ENCODE measurements at regions not wholly inside any gene's neighbourhood (a gene's known extent, or its start where the extent isn't known, plus 50 kb on each side); places are given as distances from the start of the nearest gene placed in this dataset.
"Not testable (repeated sequence)": the region's sequence is repeated elsewhere in the genome, so short reads cannot be mapped to it uniquely, and the experiment has no call there.

- intact Hi-C loops (cut with DNase I) = no loop called here
- DNase-seq = no peak
- no peak overlapping the region for H3K9ac ChIP-seq (ENCODE audit: low read length in 3 of 3)
- TF ChIP-seq CTCF (IDR thresholded peaks at IDR 0.05; ENCODE audit: borderline replicate concordance, extremely low read depth, insufficient read depth) = no peak
- H3K27me3 ChIP-seq (ENCODE audit: control insufficient read depth, insufficient read depth, low read length) = no peaks in the 10 kb centered on the region
- H3K4me1 ChIP-seq (ENCODE audit: control insufficient read depth in 2 of 3, insufficient read depth in 2 of 3, low read depth in 1 of 3, low read length in 3 of 3) = no peaks in the 10 kb centered on the region
- H3K9me3 ChIP-seq (ENCODE audit: control insufficient read depth in 2 of 3, insufficient read depth in 1 of 3, low read length in 3 of 3) = no peaks in the 10 kb centered on the region
- no peak for FAIRE-seq
- H3K27ac ChIP-seq (ENCODE audit: low read depth in 2 of 2, low read length in 2 of 2) = no peak overlapping the region
- H3K4me3 ChIP-seq (ENCODE audit: low read length in 3 of 3) = no peak overlapping the region
- H3K36me3 ChIP-seq (ENCODE audit: control insufficient read depth in 2 of 3, insufficient read depth in 3 of 3, low read length in 3 of 3) = no peaks in the 10 kb centered on the region
Measured at GRCh38 chr10:21036757-21037156, 139.6 kb upstream of the NEBL start.

- not testable (repeated sequence) for H3K9me3 ChIP-seq (ENCODE audit: control insufficient read depth in 2 of 3, insufficient read depth in 1 of 3, low read length in 3 of 3); H3K36me3 ChIP-seq (ENCODE audit: control insufficient read depth in 2 of 3, insufficient read depth in 3 of 3, low read length in 3 of 3); H3K4me3 ChIP-seq (ENCODE audit: low read length in 3 of 3)
Measured at GRCh38 chr10:21034770-21035169, 137.7 kb upstream of the NEBL start.

GRCh38 chr10:21034241-21034640 lies 137.1 kb upstream of the NEBL start:
- intact Hi-C loops (cut with DNase I) = no loop called here
- FAIRE-seq (no peak), DNase-seq (no peak)
- no peak overlapping the region for H3K4me3 ChIP-seq (ENCODE audit: low read length in 3 of 3)
- no peaks in the 10 kb centered on the region for H3K36me3 ChIP-seq (ENCODE audit: control insufficient read depth in 2 of 3, insufficient read depth in 3 of 3, low read length in 3 of 3)
- H3K27ac ChIP-seq (ENCODE audit: low read depth in 2 of 2, low read length in 2 of 2) = no peak overlapping the region
- no peaks in the 10 kb centered on the region for H3K27me3 ChIP-seq (ENCODE audit: control insufficient read depth, insufficient read depth, low read length)
- no peak for TF ChIP-seq CTCF (IDR thresholded peaks at IDR 0.05; ENCODE audit: borderline replicate concordance, extremely low read depth, insufficient read depth)
- H3K9me3 ChIP-seq (ENCODE audit: control insufficient read depth in 2 of 3, insufficient read depth in 1 of 3, low read length in 3 of 3) = no peaks in the 10 kb centered on the region
- no peaks in the 10 kb centered on the region for H3K4me1 ChIP-seq (ENCODE audit: control insufficient read depth in 2 of 3, insufficient read depth in 2 of 3, low read depth in 1 of 3, low read length in 3 of 3)
- no peak overlapping the region for H3K9ac ChIP-seq (ENCODE audit: low read length in 3 of 3)

More at GRCh38 chr10:21034770-21035169, 137.7 kb upstream of the NEBL start:
- intact Hi-C loops (cut with DNase I); H3K4me1 ChIP-seq (ENCODE audit: control insufficient read depth in 2 of 3, insufficient read depth in 2 of 3, low read depth in 1 of 3, low read length in 3 of 3); FAIRE-seq; H3K27ac ChIP-seq (ENCODE audit: low read depth in 2 of 2, low read length in 2 of 2); H3K27me3 ChIP-seq (ENCODE audit: control insufficient read depth, insufficient read depth, low read length); DNase-seq; H3K9ac ChIP-seq (ENCODE audit: low read length in 3 of 3): not testable (repeated sequence)

- H3K27ac ChIP-seq (ENCODE audit: low read depth in 2 of 2, low read length in 2 of 2) = no peak overlapping the region
- no peak overlapping the region for H3K4me3 ChIP-seq (ENCODE audit: low read length in 3 of 3)
- H3K9ac ChIP-seq (ENCODE audit: low read length in 3 of 3) = no peak overlapping the region
- DNase-seq = no peak
- intact Hi-C loops (cut with DNase I) = no loop called here
- no peaks in the 10 kb centered on the region for H3K27me3 ChIP-seq (ENCODE audit: control insufficient read depth, insufficient read depth, low read length)
- H3K36me3 ChIP-seq (ENCODE audit: control insufficient read depth in 2 of 3, insufficient read depth in 3 of 3, low read length in 3 of 3) = no peaks in the 10 kb centered on the region
- no peak for TF ChIP-seq CTCF (IDR thresholded peaks at IDR 0.05; ENCODE audit: borderline replicate concordance, extremely low read depth, insufficient read depth)
- H3K4me1 ChIP-seq (ENCODE audit: control insufficient read depth in 2 of 3, insufficient read depth in 2 of 3, low read depth in 1 of 3, low read length in 3 of 3) = no peaks in the 10 kb centered on the region
- no peaks in the 10 kb centered on the region for H3K9me3 ChIP-seq (ENCODE audit: control insufficient read depth in 2 of 3, insufficient read depth in 1 of 3, low read length in 3 of 3)
- FAIRE-seq = no peak
Measured at GRCh38 chr10:21032587-21033319, 135.6 kb upstream of the NEBL start.
